Chondrocyte (in vitro differentiated cells): ENCODE measurements at regions not wholly inside any gene's neighbourhood (a gene's known extent, or its start where the extent isn't known, plus 50 kb on each side); places are given as distances from the start of the nearest gene placed in this dataset.

ENCODE experiments used
- DNase-seq: peaks from one replicate; pipeline ENCODE4 v3.0.0; 2021; ENCODE audit warnings: mixed read lengths, low spot score
- H3K27ac Mint-ChIP-seq: one replicate; pipeline ENCODE4 v1.8.0; 2021; ENCODE audit warnings: mild to moderate bottlenecking, moderate library complexity, mixed read lengths; ENCODE audit not compliant: unreplicated experiment
- H3K27me3 Mint-ChIP-seq: 2 replicates; pipeline ENCODE4 v1.8.0; 2021; ENCODE audit warnings: low read depth, mixed read lengths
- H3K36me3 Mint-ChIP-seq: 2 replicates; pipeline ENCODE4 v1.8.0; 2021; ENCODE audit warnings: low read depth, mixed read lengths
- H3K4me1 Mint-ChIP-seq: 2 replicates; pipeline ENCODE4 v1.8.0; 2021; ENCODE audit warnings: low read depth, mild to moderate bottlenecking, mixed read lengths
- H3K4me3 Mint-ChIP-seq: one replicate; pipeline ENCODE4 v1.8.0; 2021; ENCODE audit warnings: mild to moderate bottlenecking, moderate library complexity, mixed read lengths; ENCODE audit not compliant: unreplicated experiment
- H3K9me3 Mint-ChIP-seq: 2 replicates; pipeline ENCODE4 v1.8.0; 2021; ENCODE audit warnings: low read depth, mixed read lengths
- TF ChIP-seq, protein P1 (sequence below): fragments of 200-600 bp; sonication (generic); IDR thresholded peaks from 2 replicates; pipeline ENCODE4 v1.5.0; 2021; ENCODE audit warnings: antibody characterized with exemption, mild to moderate bottlenecking, moderate library complexity

DNA sequence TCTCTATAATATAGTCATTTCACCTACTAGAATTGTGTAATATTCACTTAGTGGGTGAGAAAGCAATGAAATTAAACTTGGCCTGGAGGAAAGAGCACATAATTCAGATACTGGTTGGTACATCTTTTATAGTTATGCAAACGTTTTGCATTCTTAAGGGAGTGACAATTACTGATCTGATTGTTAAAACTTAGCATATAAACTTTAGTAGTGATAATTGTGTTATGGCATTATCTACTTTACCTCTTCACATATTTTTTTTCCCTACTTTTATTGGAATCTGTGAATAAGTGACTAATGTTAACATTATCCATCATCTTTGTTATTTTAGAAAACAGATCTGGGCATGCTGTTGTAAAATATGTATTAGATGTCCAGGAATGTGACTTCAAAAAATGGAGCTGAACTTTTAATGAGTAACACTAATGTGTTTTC is 217.4 kb upstream of the GIMD1 start:
- Mint-ChIP-seq H3K27me3 (no peaks in the 10 kb centered on the region), H3K4me3 (no peak overlapping the region), H3K4me1 (peaks cover 59% of the 10 kb centered on the region), H3K9me3 (no peaks in the 10 kb centered on the region), H3K36me3 (no peaks in the 10 kb centered on the region), H3K27ac (peak overlapping the region; percentile 41)
- TF ChIP-seq, protein P1, sequence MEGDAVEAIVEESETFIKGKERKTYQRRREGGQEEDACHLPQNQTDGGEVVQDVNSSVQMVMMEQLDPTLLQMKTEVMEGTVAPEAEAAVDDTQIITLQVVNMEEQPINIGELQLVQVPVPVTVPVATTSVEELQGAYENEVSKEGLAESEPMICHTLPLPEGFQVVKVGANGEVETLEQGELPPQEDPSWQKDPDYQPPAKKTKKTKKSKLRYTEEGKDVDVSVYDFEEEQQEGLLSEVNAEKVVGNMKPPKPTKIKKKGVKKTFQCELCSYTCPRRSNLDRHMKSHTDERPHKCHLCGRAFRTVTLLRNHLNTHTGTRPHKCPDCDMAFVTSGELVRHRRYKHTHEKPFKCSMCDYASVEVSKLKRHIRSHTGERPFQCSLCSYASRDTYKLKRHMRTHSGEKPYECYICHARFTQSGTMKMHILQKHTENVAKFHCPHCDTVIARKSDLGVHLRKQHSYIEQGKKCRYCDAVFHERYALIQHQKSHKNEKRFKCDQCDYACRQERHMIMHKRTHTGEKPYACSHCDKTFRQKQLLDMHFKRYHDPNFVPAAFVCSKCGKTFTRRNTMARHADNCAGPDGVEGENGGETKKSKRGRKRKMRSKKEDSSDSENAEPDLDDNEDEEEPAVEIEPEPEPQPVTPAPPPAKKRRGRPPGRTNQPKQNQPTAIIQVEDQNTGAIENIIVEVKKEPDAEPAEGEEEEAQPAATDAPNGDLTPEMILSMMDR = no peak
- DNase-seq = no peak

DNA sequence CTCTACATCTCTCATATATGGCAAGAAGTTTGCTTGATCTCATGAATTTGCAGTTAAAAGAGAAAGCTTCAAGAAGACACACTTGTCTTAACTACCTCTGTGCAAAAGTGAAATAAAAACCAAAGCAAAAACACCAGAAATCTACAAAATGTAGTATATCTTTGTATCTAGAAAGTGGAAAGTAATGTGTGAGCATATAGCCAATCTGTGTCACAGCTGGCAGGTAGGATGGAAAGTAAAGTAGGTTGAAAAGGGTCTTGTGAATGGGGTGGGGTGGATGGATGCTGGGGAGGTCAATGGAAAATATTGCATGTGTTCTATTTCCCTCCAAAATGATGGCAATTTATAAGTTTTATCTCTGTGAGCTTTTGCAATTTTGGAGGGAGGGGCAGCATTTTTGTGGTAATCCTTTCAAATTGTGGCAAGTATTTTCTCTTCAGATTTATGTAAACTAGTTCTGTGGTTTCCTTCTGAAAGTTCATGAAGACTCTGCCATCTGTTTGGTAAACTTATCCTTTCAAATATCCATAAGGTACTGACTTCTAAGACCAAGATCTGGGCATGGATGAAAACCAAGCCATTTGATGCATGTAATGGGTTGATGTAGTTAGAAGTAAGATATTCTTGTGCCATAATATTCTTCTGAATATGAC is 215.9 kb upstream of the GIMD1 start:
- Mint-ChIP-seq H3K36me3 (no peaks in the 10 kb centered on the region), H3K9me3 (peaks cover 3% of the 10 kb centered on the region), H3K4me3 (no peak overlapping the region), H3K27me3 (no peaks in the 10 kb centered on the region), H3K27ac (peak overlapping the region; percentile 9), H3K4me1 (peaks cover 55% of the 10 kb centered on the region)
- TF ChIP-seq, protein P1 = no peak
- DNase-seq = no peak

DNA sequence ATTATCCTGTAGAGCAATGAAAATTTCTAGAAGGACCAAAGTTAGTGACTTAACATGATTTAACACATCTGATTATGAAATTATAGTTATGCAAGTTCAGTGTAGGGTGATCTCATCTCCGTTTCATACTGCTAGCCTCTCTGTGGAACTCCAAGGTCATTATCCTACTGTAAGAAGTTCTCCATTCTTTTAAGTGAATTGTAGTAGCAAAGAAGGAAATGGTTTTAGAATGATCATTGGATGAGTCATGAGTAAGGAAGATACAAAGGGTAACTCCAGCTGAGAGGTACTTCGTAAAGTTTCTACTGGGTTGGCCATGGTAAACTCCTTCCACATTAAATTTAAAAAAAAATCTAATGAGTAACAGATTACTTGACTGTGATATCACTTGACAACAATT is 215.0 kb upstream of the GIMD1 start:
- Mint-ChIP-seq H3K27ac (peak overlapping the region; percentile 5), H3K36me3 (no peaks in the 10 kb centered on the region), H3K9me3 (peaks cover 3% of the 10 kb centered on the region), H3K27me3 (no peaks in the 10 kb centered on the region), H3K4me1 (peaks cover 48% of the 10 kb centered on the region), H3K4me3 (no peak overlapping the region)
- TF ChIP-seq, protein P1 = no peak
- DNase-seq = no peak

DNA sequence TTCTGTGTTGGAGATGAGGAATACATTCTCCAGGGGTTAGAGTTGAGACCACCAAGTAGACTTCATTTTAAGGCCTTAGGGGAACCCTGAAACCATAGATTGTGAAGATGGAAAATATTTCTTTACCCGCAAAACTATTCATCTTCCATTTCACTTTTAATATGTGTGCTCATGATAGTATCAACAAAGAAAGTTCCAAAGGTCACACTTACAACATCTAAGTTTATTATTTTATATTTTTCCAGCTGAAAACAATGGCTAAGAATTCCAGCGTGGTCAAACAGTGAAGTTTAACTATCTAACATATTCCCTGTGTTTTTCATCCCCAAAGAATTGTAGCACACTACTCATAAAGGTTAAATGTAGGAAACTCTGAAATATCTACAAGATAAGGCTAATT is 214.5 kb upstream of the GIMD1 start:
- no peak for DNase-seq
- peaks cover 3% of the 10 kb centered on the region for H3K9me3 Mint-ChIP-seq
- H3K4me1 Mint-ChIP-seq = peaks cover 43% of the 10 kb centered on the region
- H3K27ac Mint-ChIP-seq = no peak overlapping the region
- no peak overlapping the region for H3K4me3 Mint-ChIP-seq
- H3K36me3 Mint-ChIP-seq = no peaks in the 10 kb centered on the region
- H3K27me3 Mint-ChIP-seq = no peaks in the 10 kb centered on the region
- TF ChIP-seq, protein P1 = no peak

DNA sequence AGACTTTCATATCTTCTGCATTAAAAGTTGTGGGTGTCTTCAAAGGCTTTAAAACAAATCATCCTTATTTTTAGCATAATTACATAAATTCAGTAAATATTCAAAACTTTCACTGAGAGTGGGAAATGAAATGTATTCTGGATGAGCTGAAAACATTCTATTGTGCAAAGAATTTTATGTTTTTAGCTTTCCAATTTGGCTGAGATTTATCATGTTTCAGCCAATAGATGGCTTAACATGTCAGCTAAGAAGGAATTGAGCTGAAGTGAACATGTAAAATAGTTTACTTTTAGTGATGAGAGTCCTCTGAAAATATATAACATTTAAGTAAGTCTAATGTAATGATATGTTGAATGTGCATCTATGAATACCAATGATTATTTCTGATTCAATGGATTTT is 213.5 kb upstream of the GIMD1 start:
- Mint-ChIP-seq H3K4me1 (peaks cover 35% of the 10 kb centered on the region), H3K36me3 (no peaks in the 10 kb centered on the region), H3K4me3 (no peak overlapping the region), H3K27ac (no peak overlapping the region), H3K27me3 (no peaks in the 10 kb centered on the region), H3K9me3 (peaks cover 3% of the 10 kb centered on the region)
- TF ChIP-seq, protein P1 = no peak
- DNase-seq = no peak
